ENCODE measurements at regions not wholly inside any gene's neighbourhood (a gene's known extent, or its start where the extent isn't known, plus 50 kb on each side); places are given as distances from the start of the nearest gene placed in this dataset.

DNA sequence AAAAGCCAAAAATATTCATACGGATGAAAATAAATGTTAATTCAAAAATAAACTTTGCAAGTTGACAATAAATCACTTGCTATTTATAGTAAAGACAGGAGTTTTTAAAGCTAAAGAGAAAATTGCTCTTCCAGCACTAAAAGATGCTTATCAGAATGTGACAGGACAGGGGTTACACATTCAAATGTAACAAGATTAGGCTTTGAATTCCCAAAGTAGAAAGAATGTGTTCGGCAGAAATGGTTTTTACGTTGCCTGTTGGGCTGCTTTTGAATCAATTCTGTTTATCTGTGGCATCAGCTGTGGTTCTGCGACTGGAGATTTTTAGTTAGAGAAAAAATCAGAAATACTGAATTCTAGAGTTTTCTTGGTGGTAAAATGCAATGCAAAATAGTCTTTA is 669.4 kb downstream of the CPS1 start:
- no peak for DNase-seq (ENCODE audit: low read depth)
- TF ChIP-seq, protein P1, sequence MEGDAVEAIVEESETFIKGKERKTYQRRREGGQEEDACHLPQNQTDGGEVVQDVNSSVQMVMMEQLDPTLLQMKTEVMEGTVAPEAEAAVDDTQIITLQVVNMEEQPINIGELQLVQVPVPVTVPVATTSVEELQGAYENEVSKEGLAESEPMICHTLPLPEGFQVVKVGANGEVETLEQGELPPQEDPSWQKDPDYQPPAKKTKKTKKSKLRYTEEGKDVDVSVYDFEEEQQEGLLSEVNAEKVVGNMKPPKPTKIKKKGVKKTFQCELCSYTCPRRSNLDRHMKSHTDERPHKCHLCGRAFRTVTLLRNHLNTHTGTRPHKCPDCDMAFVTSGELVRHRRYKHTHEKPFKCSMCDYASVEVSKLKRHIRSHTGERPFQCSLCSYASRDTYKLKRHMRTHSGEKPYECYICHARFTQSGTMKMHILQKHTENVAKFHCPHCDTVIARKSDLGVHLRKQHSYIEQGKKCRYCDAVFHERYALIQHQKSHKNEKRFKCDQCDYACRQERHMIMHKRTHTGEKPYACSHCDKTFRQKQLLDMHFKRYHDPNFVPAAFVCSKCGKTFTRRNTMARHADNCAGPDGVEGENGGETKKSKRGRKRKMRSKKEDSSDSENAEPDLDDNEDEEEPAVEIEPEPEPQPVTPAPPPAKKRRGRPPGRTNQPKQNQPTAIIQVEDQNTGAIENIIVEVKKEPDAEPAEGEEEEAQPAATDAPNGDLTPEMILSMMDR (IDR thresholded peaks at IDR 0.05; ENCODE audit: low read depth, low read length, missing control alignments), result no peak
- in situ Hi-C loops (cut with HindIII; ENCODE audit: low sequenced_read_pairs), result no loop called here
- H3K4me3 ChIP-seq (ENCODE audit: low read depth, low read length), result no peak overlapping the region

DNA sequence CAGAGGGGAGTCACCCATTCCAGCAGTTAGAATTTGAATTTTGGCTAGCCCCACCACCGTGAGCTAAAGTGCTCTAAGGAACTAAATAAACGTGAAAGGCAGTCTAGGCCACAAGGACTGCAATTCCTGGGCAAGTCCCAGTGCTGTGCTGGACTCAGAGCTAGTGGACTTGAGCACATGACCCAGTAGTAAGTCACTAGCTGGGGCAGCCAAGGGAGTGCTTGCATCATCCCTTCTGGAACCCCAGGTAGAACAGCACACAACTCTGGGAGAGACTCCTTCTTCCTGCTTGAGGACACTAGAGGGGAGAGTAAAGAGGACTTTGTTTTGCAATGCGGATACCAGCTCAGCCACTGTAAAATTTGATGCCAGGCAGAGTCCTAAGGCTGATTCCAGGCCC is 672.2 kb downstream of the CPS1 start:
- in situ Hi-C loops (cut with HindIII; ENCODE audit: low sequenced_read_pairs), result no loop called here
- H3K4me3 ChIP-seq (ENCODE audit: low read depth, low read length), result no peak overlapping the region
- TF ChIP-seq, protein P1 (IDR thresholded peaks at IDR 0.05; ENCODE audit: low read depth, low read length, missing control alignments), result no peak
- no peak for DNase-seq (ENCODE audit: low read depth)

DNA sequence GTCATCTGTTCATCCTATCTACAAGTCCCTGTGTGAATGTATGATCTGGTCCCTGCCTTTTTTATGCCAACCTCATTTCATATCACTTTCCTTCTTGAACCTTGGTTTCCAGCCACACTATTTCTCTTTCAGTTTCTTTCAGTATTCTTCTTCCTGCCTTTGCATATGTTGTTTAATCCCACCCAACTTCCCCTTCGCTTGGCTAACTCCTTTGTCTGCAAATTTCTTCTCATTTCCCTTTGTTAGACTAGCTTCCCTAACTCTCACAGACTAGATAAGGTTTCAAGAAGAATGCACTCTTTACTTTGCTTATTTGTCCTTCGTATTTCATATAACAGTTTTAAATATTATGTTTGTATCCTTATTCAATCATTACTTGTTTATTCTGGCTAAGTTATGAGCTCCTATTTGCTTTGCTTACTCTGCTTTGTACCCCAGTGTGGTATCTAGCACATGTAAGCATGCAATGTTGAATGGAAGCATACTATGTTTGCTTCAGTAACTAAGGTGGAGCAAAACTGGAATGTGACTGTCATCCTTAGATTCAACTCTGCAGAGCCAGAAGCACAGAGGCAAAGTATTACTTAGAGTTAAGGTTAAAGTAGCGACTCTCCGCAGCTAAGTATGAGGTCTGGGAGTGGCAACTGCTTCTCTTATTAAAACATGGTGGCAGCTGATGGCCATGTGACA is 681.3 kb downstream of the CPS1 start:
- TF ChIP-seq, protein P1 (IDR thresholded peaks at IDR 0.05; ENCODE audit: low read depth, low read length, missing control alignments), result no peak
- no peak overlapping the region for H3K4me3 ChIP-seq (ENCODE audit: low read depth, low read length)
- DNase-seq (ENCODE audit: low read depth), result no peak
- in situ Hi-C loops (cut with HindIII; ENCODE audit: low sequenced_read_pairs), result loop anchor here (10.0 kb wide), 1 partner anchor 47 kb away; no protein-coding TSS in a partner anchor

DNA sequence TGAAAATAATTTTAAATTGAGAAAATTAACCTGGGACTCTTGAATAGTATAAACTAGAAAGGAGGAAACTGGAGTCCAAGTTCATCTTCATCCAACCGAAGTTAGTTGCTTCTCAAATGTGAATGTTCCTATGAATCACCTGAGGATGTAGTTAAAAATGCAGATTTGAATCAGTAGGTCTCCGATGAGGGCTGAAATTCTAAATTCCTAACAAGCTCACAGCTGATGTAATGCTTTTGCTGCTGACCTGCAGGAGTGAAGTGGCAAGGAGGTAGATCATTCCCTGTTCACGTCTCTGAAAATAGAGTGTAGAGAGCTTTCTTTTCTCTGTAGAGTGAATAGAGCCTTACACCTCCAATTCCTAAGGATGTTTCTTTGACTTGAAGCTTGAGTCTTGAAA is 685.5 kb downstream of the CPS1 start:
- in situ Hi-C loops (cut with HindIII; ENCODE audit: low sequenced_read_pairs), result no loop called here
- TF ChIP-seq, protein P1 (IDR thresholded peaks at IDR 0.05; ENCODE audit: low read depth, low read length, missing control alignments), result no peak
- DNase-seq (ENCODE audit: low read depth), result no peak
- H3K4me3 ChIP-seq (ENCODE audit: low read depth, low read length), result no peak overlapping the region

DNA sequence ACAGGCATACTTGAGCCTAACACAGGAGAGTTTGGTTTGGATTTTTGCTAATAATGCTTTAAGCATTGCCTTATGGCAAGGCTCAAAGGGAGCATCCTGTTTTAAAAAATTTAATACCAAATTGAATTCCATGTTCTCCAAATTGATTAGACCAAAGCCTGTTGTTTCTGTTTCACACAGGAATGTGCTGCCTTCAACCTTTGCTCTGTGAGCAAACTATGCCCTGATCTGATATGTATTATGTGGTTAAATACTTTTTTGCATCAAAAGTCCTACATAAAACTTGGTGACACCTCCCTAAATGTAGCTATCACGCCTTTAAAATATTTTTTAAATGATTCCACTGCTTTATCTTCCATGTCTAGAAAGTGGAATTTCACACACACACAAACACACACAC is 691.4 kb downstream of the CPS1 start:
- TF ChIP-seq, protein P1 (IDR thresholded peaks at IDR 0.05; ENCODE audit: low read depth, low read length, missing control alignments), result no peak
- in situ Hi-C loops (cut with HindIII; ENCODE audit: low sequenced_read_pairs), result no loop called here
- DNase-seq (ENCODE audit: low read depth), result no peak
- H3K4me3 ChIP-seq (ENCODE audit: low read depth, low read length), result no peak overlapping the region

DNA sequence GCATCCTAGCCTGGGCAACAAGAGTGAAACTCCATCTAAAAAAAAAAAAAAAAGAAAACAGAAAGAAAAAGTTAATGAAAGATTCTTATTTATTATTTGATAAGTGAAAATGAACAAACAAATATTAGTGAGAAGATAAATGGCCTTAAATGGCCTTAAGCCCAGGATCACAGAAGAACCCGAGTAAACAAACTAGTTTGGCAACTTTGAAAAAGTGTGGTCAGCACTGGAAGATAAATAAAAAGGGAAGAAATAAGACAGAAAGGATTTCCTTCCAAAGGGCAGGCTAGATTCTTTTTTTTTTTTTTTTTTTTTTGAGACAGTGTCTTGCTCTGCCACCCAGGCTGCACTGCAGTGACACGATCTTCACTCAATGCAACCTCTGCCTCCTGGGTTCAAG is 692.4 kb downstream of the CPS1 start:
- in situ Hi-C loops (cut with HindIII; ENCODE audit: low sequenced_read_pairs), result no loop called here
- DNase-seq (ENCODE audit: low read depth), result no peak
- H3K4me3 ChIP-seq (ENCODE audit: low read depth, low read length), result no peak overlapping the region
- TF ChIP-seq, protein P1 (IDR thresholded peaks at IDR 0.05; ENCODE audit: low read depth, low read length, missing control alignments), result no peak
